K562 (cell line): ENCODE measurements at regions not wholly inside any gene's neighbourhood (a gene's known extent, or its start where the extent isn't known, plus 50 kb on each side); places are given as distances from the start of the nearest gene placed in this dataset.

Experiments used
- ATAC-seq: fragments of 200-7000 bp; cut with Tn5 transposase; 3 replicates; pipeline ENCODE4 v1.9.1; 2020; ENCODE audit warnings: moderate library complexity
- BruUV-seq: library from RNA; stranded (reverse); fragments of 400-500 nt; replicated peaks from 2 replicates; lab custom pipeline; 2021; lab: Mats Ljungman, UMichigan
- CTCF ChIA-PET: fragments of 300-600 bp; formaldehyde crosslinking; extraction: SDS; loops from one replicate; lab custom pipeline; 2021; ENCODE audit warnings: low intra/inter-chr PET ratio; lab: Yijun Ruan, JAX
- POLR2A ChIA-PET: fragments of 300-600, 350-650 bp; sonication (Branson Sonifier 250); formaldehyde crosslinking; extraction: SDS; loops from one replicate; lab custom pipeline; 2021; ENCODE audit warnings: antibody characterized with exemption, inconsistent platforms; lab: Yijun Ruan, JAX
- DNase-seq, 4 experiments: peaks; one replicate each; pipeline versions ENCODE4 v3.0.0 to v3.0.0-alpha.2; 2011 to 2018; ENCODE audit warnings: low spot score in 3 of 4, mixed read lengths in 3 of 4; ENCODE audit errors: extremely low read depth in 1 of 4
- FAIRE-seq: peaks from 2 replicates; lab custom pipeline; 2011; peaks lifted over from hg19 to GRCh38; lab: Jason Lieb, UNC
- H2AFZ ChIP-seq: 2 replicates; pipeline ENCODE4 v1.6.0; 2011; ENCODE audit warnings: low read depth, low read length, control low read depth, inconsistent platforms
- H3K27ac ChIP-seq: fragments of 200-600 bp; 3 replicates; pipeline ENCODE4 v1.8.0; 2011; ENCODE audit warnings: low read depth, mild to moderate bottlenecking, control low read depth, inconsistent platforms, low read length, moderate library complexity, mixed read lengths; ENCODE audit errors: extremely low read depth
- H3K27me3 ChIP-seq, 2 experiments: fragments of 300-600 bp in 1 of 2; 2 replicates in 1 of 2; 3 replicates in 1 of 2; pipeline versions ENCODE4 v1.6.0 to v1.8.0; 2011; ENCODE audit warnings: inconsistent platforms in 2 of 2, low read length in 2 of 2, mild to moderate bottlenecking in 1 of 2, mixed read lengths in 1 of 2, moderate library complexity in 1 of 2; ENCODE audit not compliant: control insufficient read depth in 2 of 2, insufficient read depth in 2 of 2
- H3K36me3 ChIP-seq: fragments of 300-600 bp; 3 replicates; pipeline ENCODE4 v1.8.0; 2011; ENCODE audit warnings: mild to moderate bottlenecking, low read length, inconsistent platforms; ENCODE audit not compliant: control insufficient read depth, insufficient read depth
- H3K4me1 ChIP-seq, 2 experiments: fragments of 200-600 bp in 1 of 2; replicated peaks in 1 of 2; 2 replicates in 1 of 2; 3 replicates in 1 of 2; pipeline versions ENCODE4 v1.5.1 to v1.8.0; 2011; ENCODE audit warnings: inconsistent platforms in 2 of 2, low read length in 2 of 2, mild to moderate bottlenecking in 1 of 2, mixed read lengths in 1 of 2, moderate library complexity in 1 of 2; ENCODE audit not compliant: control insufficient read depth in 2 of 2, insufficient read depth in 2 of 2
- H3K4me2 ChIP-seq: 2 replicates; pipeline ENCODE4 v1.6.1; 2011; ENCODE audit warnings: low read length, control low read depth, inconsistent platforms, mixed read lengths; ENCODE audit not compliant: insufficient read depth
- H3K4me3 ChIP-seq: fragments of 200-600 bp; sonication (generic), shearing (Covaris generic); 2 replicates; pipeline ENCODE4 v1.5.1; 2016; ENCODE audit warnings: control low read depth, inconsistent platforms
- H3K79me2 ChIP-seq: fragments of 200-600 bp; 3 replicates; pipeline ENCODE4 v1.8.0; 2011; ENCODE audit warnings: low read length, inconsistent platforms; ENCODE audit not compliant: control insufficient read depth, insufficient read depth
- H3K9ac ChIP-seq, 2 experiments: 2 replicates each; pipeline versions ENCODE4 v1.6.0 to v1.6.1; 2011; ENCODE audit warnings: low read depth in 2 of 2, low read length in 2 of 2, control low read depth in 1 of 2, inconsistent platforms in 1 of 2, mild to moderate bottlenecking in 1 of 2, mixed read lengths in 1 of 2; ENCODE audit not compliant: insufficient read depth in 1 of 2
- H3K9me1 ChIP-seq: one replicate; pipeline ENCODE4 v1.6.0; 2011; ENCODE audit warnings: inconsistent platforms, mild to moderate bottlenecking, low read length, moderate library complexity; ENCODE audit not compliant: control insufficient read depth, insufficient read depth
- H3K9me3 ChIP-seq: replicated peaks from 2 replicates; pipeline ENCODE4 v1.5.1; 2011; ENCODE audit warnings: low read depth, low read length, inconsistent platforms; ENCODE audit not compliant: control insufficient read depth, insufficient read depth
- H4K20me1 ChIP-seq: replicated peaks from 2 replicates; pipeline ENCODE4 v1.6.1; 2011; ENCODE audit warnings: low read length, inconsistent platforms, mixed read lengths; ENCODE audit not compliant: control insufficient read depth, insufficient read depth
- CCAR2 ChIP-seq: fragments of 200-400 bp; formaldehyde crosslinking; IDR thresholded peaks from 2 replicates; pipeline ENCODE4 v1.6.1; 2017; ENCODE audit warnings: mild to moderate bottlenecking, low read depth, low read length
- CREB3 ChIP-seq: fragments of 450-650 bp; conservative IDR thresholded peaks from 2 replicates; pipeline ENCODE4 v1.6.1; 2016; ENCODE audit warnings: missing genetic modification characterization, low read depth, mild to moderate bottlenecking, missing compliant biosample characterization, moderate library complexity
- CREB3L1 ChIP-seq: fragments of 450-650 bp; IDR thresholded peaks from 2 replicates; pipeline ENCODE4 v1.6.1; 2014; ENCODE audit warnings: low read depth, mild to moderate bottlenecking, moderate library complexity, borderline replicate concordance
- DMBX1 ChIP-seq: fragments of 250-450 bp; sonication (Bioruptor Pico); IDR thresholded peaks from 2 replicates; pipeline ENCODE4 v1.8.0; 2022; ENCODE audit warnings: inconsistent platforms, mild to moderate bottlenecking, moderate library complexity, borderline replicate concordance
- ESRRA ChIP-seq: fragments of 450-650 bp; IDR thresholded peaks from 2 replicates; pipeline ENCODE4 v1.6.1; 2014; ENCODE audit warnings: low read depth, mild to moderate bottlenecking, moderate library complexity, borderline replicate concordance
- IRF1 ChIP-seq: sonication (generic); formaldehyde crosslinking; IDR thresholded peaks from 2 replicates; pipeline ENCODE4 v1.8.0; 2022; ENCODE audit warnings: missing genetic modification reagents, mild to moderate bottlenecking, borderline replicate concordance
- KDM4B ChIP-seq, 2 experiments: fragments of 450-650 bp in 1 of 2; sonication (generic) in 1 of 2; IDR thresholded peaks; 2 replicates each; pipeline ENCODE4 v1.6.1; 2016 to 2017; ENCODE audit warnings: borderline replicate concordance in 2 of 2, antibody characterized with exemption in 1 of 2, low read depth in 1 of 2, mild to moderate bottlenecking in 1 of 2
- L3MBTL2 ChIP-seq: fragments of 450-650 bp; IDR thresholded peaks from 2 replicates; pipeline ENCODE4 v1.6.1; 2016; ENCODE audit warnings: mild to moderate bottlenecking, moderate library complexity
- MLLT1 ChIP-seq, 2 experiments: fragments of 450-650 bp; IDR thresholded peaks; 2 replicates each; pipeline ENCODE4 v1.6.1; 2016
- RBM39 ChIP-seq: fragments of 200-400 bp; formaldehyde crosslinking; optimal IDR thresholded peaks from 2 replicates; pipeline ENCODE3; 2018; ENCODE audit warnings: low read depth, low read length
- SMAD4 ChIP-seq: fragments of 250-450 bp; sonication (Bioruptor Pico); conservative IDR thresholded peaks from 2 replicates; pipeline ENCODE4 v1.8.0; 2021; ENCODE audit warnings: inconsistent platforms, mild to moderate bottlenecking, moderate library complexity
- THRB ChIP-seq: fragments of 450-650 bp; formaldehyde crosslinking; conservative IDR thresholded peaks from 2 replicates; pipeline ENCODE4 v1.4.0; 2022; ENCODE audit warnings: mild to moderate bottlenecking, missing genetic modification characterization
- ZKSCAN1 ChIP-seq: fragments of 150-350 bp; IDR thresholded peaks from 2 replicates; pipeline ENCODE4 v1.6.1; 2016; ENCODE audit warnings: low read depth, low read length
- ZNF324 ChIP-seq: fragments of 250-450 bp; sonication (Bioruptor Pico); IDR thresholded peaks from 2 replicates; pipeline ENCODE4 v1.4.0; 2020; ENCODE audit warnings: mild to moderate bottlenecking
- WGBS: fragments of 100-300 bp; shearing (Covaris generic); methylation state at CpG from one replicate; pipeline ENCODE4 v1.1.6; 2016; ENCODE audit warnings: low coverage, mixed read lengths; ENCODE audit not compliant: insufficient coverage; ENCODE audit errors: missing lambda C conversion rate; 5-methylcytosine and 5-hydroxymethylcytosine counted together
- in situ Hi-C: fragments of 300-500 bp; cut with MboI; formaldehyde crosslinking; loops from 4 replicates; pipeline ENCODE4 v1.15.0; 2018; ENCODE audit warnings: inconsistent platforms, mixed read lengths
- intact Hi-C: fragments of 100-400 bp; cut with micrococcal nuclease; formaldehyde crosslinking; loops from 2 replicates; pipeline ENCODE4 v1.14.2; 2022

- in situ Hi-C loops, result no loop called here
- Histone ChIP-seq H3K4me1 (peaks cover 9 to 13% of the 10 kb centered on the region in 2 experiments; a peak in 4 of 5 replicates), H3K36me3 (no peaks in the 10 kb centered on the region), H3K9ac (peak overlapping the region in 1 of 2 experiments; percentile 22; a peak in 1 of 4 replicates), H3K9me1 (no peaks in the 10 kb centered on the region), H3K27ac (no peak overlapping the region), H3K4me2 (peak overlapping the region; percentile 28), H2AFZ (peak overlapping the region; percentile 78), H3K4me3 (no peak overlapping the region), H4K20me1 (no peaks in the 10 kb centered on the region), H3K9me3 (no peaks in the 10 kb centered on the region), H3K79me2 (no peaks in the 10 kb centered on the region), H3K27me3 (no peaks in the 10 kb centered on the region)
- intact Hi-C loops, result no loop called here
- DNase-seq (no peak), ATAC-seq (peak; percentile 66), FAIRE-seq (peak; percentile 11)
- 17% methylated on average over 11 of the region's 12 CpGs for WGBS
- no TSS peak for BruUV-seq
- ChIA-PET CTCF (no interaction called here), POLR2A (interaction anchor here (0.6 kb wide), 1 partner anchor 20 kb away, joined by 3 read pairs; no protein-coding TSS in a partner anchor)
- TF ChIP-seq DMBX1 (CRISPR knock-in tag) (peak; percentile 37; the same call in 1 of the 2 replicates), SMAD4 (CRISPR knock-in tag) (0 out of 2 replicates have a peak, but pooled peaks have one; percentile 42), ZKSCAN1 (no peak), ESRRA (no peak), THRB (0 out of 2 replicates have a peak, but pooled peaks have one; percentile 38), L3MBTL2 (0 out of 2 replicates have a peak, but pooled peaks have one; percentile 23), MLLT1 (IDR thresholded peaks at IDR 0.05) (no peak), CREB3 (0 out of 2 replicates have a peak, but pooled peaks have one; percentile 19), ZNF324 (CRISPR knock-in tag) (0 out of 2 replicates have a peak, but pooled peaks have one; percentile 27), CREB3L1 (no peak), IRF1 (no peak), KDM4B (IDR thresholded peaks at IDR 0.05; ENCODE audit: borderline replicate concordance in 2 of 2, low read depth in 1 of 2) (no peak), RBM39 (no peak), CCAR2 (no peak)
Measured at GRCh38 chr21:33993286-33994231, 78.0 kb upstream of the ATP5PO start.
